HEK293T (cell line): ENCODE measurements at regions not wholly inside any gene's neighbourhood (a gene's known extent, or its start where the extent isn't known, plus 50 kb on each side); places are given as distances from the start of the nearest gene placed in this dataset.

Experiments used
- CTCF ChIA-PET: fragments of 350-600 bp; formaldehyde crosslinking; extraction: SDS; loops from one replicate; lab custom pipeline; 2021; ENCODE audit warnings: antibody characterized with exemption, inconsistent platforms; lab: Yijun Ruan, JAX
- POLR2A ChIA-PET: fragments of 350-600 bp; formaldehyde crosslinking; extraction: SDS; loops from one replicate; lab custom pipeline; 2020; ENCODE audit warnings: antibody characterized with exemption, inconsistent platforms; lab: Yijun Ruan, JAX
- DNase-seq: peaks from one replicate; pipeline ENCODE4 v3.0.0; 2012; ENCODE audit warnings: mixed read lengths; ENCODE audit errors: extremely low spot score
- ARNT ChIP-seq: fragments of 450-650 bp; IDR thresholded peaks from 2 replicates; pipeline ENCODE4 v1.6.1; 2017; ENCODE audit warnings: mild to moderate bottlenecking
- BHLHE40 ChIP-seq: fragments of 450-650 bp; IDR thresholded peaks from 2 replicates; pipeline ENCODE4 v1.6.1; 2016; ENCODE audit warnings: mild to moderate bottlenecking, moderate library complexity, borderline replicate concordance
- CTBP1 ChIP-seq: fragments of 450-650 bp; IDR thresholded peaks from 2 replicates; pipeline ENCODE4 v1.6.1; 2016; ENCODE audit warnings: borderline replicate concordance
- ELF4 ChIP-seq: fragments of 450-650 bp; IDR thresholded peaks from 2 replicates; pipeline ENCODE4 v1.6.1; 2017; ENCODE audit warnings: antibody characterized with exemption
- FOXA1 ChIP-seq: fragments of 450-650 bp; IDR thresholded peaks from 2 replicates; pipeline ENCODE4 v1.6.1; 2016; ENCODE audit warnings: mild to moderate bottlenecking
- FOXK2 ChIP-seq: fragments of 450-650 bp; IDR thresholded peaks from 2 replicates; pipeline ENCODE4 v1.6.1; 2016; ENCODE audit warnings: mild to moderate bottlenecking
- FOXM1 ChIP-seq: fragments of 450-650 bp; IDR thresholded peaks from 2 replicates; pipeline ENCODE4 v1.6.1; 2017; ENCODE audit warnings: mild to moderate bottlenecking, borderline replicate concordance
- HDGF ChIP-seq: fragments of 450-650 bp; IDR thresholded peaks from 2 replicates; pipeline ENCODE4 v1.6.1; 2017; ENCODE audit warnings: antibody characterized with exemption, borderline replicate concordance
- L3MBTL2 ChIP-seq: fragments of 450-650 bp; conservative IDR thresholded peaks from 2 replicates; pipeline ENCODE4 v1.6.1; 2016; ENCODE audit warnings: mild to moderate bottlenecking
- LEF1 ChIP-seq: fragments of 450-650 bp; IDR thresholded peaks from 2 replicates; pipeline ENCODE4 v1.6.1; 2017; ENCODE audit warnings: mild to moderate bottlenecking, borderline replicate concordance
- NFRKB ChIP-seq: fragments of 450-650 bp; IDR thresholded peaks from 2 replicates; pipeline ENCODE4 v1.6.1; 2016; ENCODE audit warnings: mild to moderate bottlenecking, moderate library complexity
- SP1 ChIP-seq: fragments of 450-650 bp; IDR thresholded peaks from 2 replicates; pipeline ENCODE4 v1.6.1; 2017
- SUZ12 ChIP-seq: fragments of 450-650 bp; IDR thresholded peaks from 2 replicates; pipeline ENCODE4 v1.6.1; 2016; ENCODE audit warnings: mild to moderate bottlenecking
- TARDBP ChIP-seq: fragments of 450-650 bp; IDR thresholded peaks from 2 replicates; pipeline ENCODE4 v1.6.1; 2016
- ZNF384 ChIP-seq: fragments of 450-650 bp; IDR thresholded peaks from 2 replicates; pipeline ENCODE4 v1.6.1; 2016
- TF ChIP-seq, protein P1 (sequence below): fragments of 450-650 bp; IDR thresholded peaks from 2 replicates; pipeline ENCODE4 v1.6.1; 2016

DNA sequence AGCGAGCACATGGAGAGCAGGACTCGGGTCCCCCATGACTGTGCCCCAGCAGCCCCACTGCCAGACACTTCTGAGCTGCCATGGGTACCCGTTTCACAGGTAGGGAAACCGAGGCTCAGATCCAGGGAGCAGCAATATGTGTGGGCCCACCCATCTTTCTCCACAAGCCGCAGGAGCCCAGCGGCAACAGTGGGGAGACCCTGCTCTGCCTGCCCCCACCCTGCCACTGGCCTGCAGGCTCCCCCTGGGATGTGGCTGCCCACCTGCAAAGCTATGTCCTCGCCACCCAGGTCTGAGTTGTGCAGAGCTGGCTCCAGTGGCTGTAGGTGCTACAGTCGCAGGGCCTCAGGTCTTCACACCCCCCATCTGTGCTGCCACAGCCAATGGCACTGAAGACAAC is 50.6 kb upstream of the C1QTNF9B start:
- ChIA-PET POLR2A (no interaction called here), CTCF (no interaction called here)
- TF ChIP-seq L3MBTL2 = no peak
- no peak for TF ChIP-seq ELF4
- no peak for DNase-seq

- ChIA-PET CTCF (interaction anchor here (2.7 kb wide), 1 partner anchor 12 kb away, joined by 12 read pairs; no protein-coding TSS in a partner anchor), POLR2A (no interaction called here)
- no peak for DNase-seq
- TF ChIP-seq ARNT = no peak
- TF ChIP-seq FOXA1 = no peak
- TF ChIP-seq FOXM1 = no peak
- TF ChIP-seq, protein P1, sequence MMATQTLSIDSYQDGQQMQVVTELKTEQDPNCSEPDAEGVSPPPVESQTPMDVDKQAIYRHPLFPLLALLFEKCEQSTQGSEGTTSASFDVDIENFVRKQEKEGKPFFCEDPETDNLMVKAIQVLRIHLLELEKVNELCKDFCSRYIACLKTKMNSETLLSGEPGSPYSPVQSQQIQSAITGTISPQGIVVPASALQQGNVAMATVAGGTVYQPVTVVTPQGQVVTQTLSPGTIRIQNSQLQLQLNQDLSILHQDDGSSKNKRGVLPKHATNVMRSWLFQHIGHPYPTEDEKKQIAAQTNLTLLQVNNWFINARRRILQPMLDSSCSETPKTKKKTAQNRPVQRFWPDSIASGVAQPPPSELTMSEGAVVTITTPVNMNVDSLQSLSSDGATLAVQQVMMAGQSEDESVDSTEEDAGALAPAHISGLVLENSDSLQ = no peak
- TF ChIP-seq SP1 = no peak
- TF ChIP-seq ELF4 = no peak
- TF ChIP-seq BHLHE40 = no peak
- TF ChIP-seq NFRKB = no peak
- no peak for TF ChIP-seq LEF1
- TF ChIP-seq L3MBTL2 = no peak
- TF ChIP-seq TARDBP = no peak
- TF ChIP-seq HDGF = no peak
Observed at GRCh38 chr13:23949200-23949599, 51.9 kb upstream of the C1QTNF9B start.

- TF ChIP-seq SP1 (no peak), CTBP1 (no peak), ZNF384 (no peak), ARNT (no peak), BHLHE40 (no peak), FOXA1 (no peak), NFRKB (no peak), SUZ12 (no peak), HDGF (no peak), LEF1 (no peak), FOXM1 (no peak), TARDBP (no peak), L3MBTL2 (no peak), FOXK2 (no peak), ELF4 (no peak)
- TF ChIP-seq, protein P1 = no peak
- no peak for DNase-seq
- ChIA-PET CTCF (interaction anchor here (2.7 kb wide), 1 partner anchor 11 kb away, joined by 12 read pairs; no protein-coding TSS in a partner anchor), POLR2A (no interaction called here)
Observed at GRCh38 chr13:23949736-23950135, 52.4 kb upstream of the C1QTNF9B start.

GRCh38 chr13:23950736-23951510 is 53.6 kb upstream of the C1QTNF9B start:
- TF ChIP-seq NFRKB (no peak), LEF1 (no peak), HDGF (no peak), L3MBTL2 (no peak), SP1 (no peak), FOXM1 (no peak), ZNF384 (no peak), CTBP1 (no peak), TARDBP (no peak), FOXK2 (no peak), BHLHE40 (no peak), FOXA1 (no peak), ELF4 (no peak), SUZ12 (no peak), ARNT (no peak)
- TF ChIP-seq, protein P1 = no peak
- POLR2A ChIA-PET = no interaction called here
- no peak for DNase-seq
- CTCF ChIA-PET = interaction anchor here (2.7 kb wide), 1 partner anchor 10 kb away, joined by 12 read pairs; no protein-coding TSS in a partner anchor

DNA sequence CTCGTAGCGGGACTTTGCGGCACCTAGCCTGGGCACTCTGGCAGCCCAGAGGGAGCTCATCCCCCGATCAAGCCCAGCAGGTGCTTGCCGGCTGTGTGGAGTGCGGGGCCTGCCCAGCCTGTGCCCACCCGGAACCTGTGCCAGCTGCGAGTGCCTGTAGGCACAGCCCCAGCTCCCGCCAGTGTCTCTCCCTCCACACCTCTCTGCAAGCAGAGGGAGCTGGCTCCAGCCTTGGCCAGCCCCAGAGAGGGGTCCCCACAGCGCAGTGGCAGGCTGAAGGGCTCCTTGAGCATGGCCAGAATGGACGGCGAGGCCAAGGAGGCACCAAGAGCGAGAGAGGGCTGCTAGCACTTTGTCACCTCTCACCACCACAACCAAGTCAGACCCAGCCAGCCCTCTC is 55.5 kb upstream of the C1QTNF9B start:
- ChIA-PET POLR2A (no interaction called here), CTCF (interaction anchor here (0.6 to 0.7 kb wide), 2 partner anchors 8 to 703 kb away, joined by 3 to 4 read pairs; no protein-coding TSS in a partner anchor)
- TF ChIP-seq FOXA1 (no peak), L3MBTL2 (no peak), SUZ12 (no peak), SP1 (no peak), ELF4 (no peak)
- DNase-seq = no peak

DNA sequence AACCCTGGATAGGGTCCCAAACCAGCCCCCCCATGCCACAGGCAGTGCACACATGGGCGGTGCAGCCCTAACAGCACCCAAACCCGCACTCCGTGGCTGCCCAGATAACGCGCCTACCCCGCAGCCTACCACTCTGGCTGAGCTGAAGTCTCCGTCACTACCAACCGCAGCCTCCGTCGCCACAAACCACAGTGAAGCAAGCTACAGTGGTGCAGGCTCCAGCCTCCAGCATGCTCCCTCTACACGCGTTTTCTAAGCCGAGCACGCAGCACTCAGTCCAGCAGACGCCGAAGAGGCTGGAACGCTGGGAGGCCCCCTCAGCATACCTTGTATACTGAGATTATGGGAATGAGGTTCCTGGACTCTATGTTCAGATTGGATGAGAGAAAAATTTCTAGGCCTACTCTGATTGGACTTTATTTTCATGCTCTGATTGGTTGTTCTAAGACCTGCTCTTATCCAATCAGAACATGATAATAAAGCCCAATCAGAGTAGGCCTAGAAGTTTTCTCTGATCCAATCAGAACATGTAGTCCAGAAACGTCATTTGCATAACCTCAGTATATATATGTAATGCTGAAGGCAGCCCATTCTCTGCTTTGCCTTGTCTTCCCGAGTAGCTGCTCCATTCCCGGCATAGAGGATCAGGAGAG is 56.7 kb upstream of the C1QTNF9B start:
- no peak for DNase-seq

More for the DNA sequence above, 56.7 kb upstream of the C1QTNF9B start:
- CTCF ChIA-PET = no interaction called here
- POLR2A ChIA-PET = no interaction called here
- TF ChIP-seq SP1 (no peak), NFRKB (no peak), ARNT (no peak), TARDBP (no peak), BHLHE40 (no peak), SUZ12 (no peak), LEF1 (no peak), CTBP1 (no peak), HDGF (no peak), FOXM1 (no peak), FOXA1 (no peak), FOXK2 (no peak), ZNF384 (no peak), ELF4 (no peak), L3MBTL2 (no peak)
- TF ChIP-seq, protein P1 = no peak
